Lower leg skin (tissue), 3 donors: ENCODE measurements at regions not wholly inside any gene's neighbourhood (a gene's known extent, or its start where the extent isn't known, plus 50 kb on each side); places are given as distances from the start of the nearest gene placed in this dataset.

ENCODE experiments used
- POLR2A ChIP-seq, 2 donors: fragments of 450-650 bp; IDR thresholded peaks; one replicate each; pipeline ENCODE4 v1.6.1; 2016 to 2017; ENCODE audit warnings: antibody characterized with exemption in 2 of 2, mild to moderate bottlenecking in 1 of 2, moderate library complexity in 1 of 2
- TF ChIP-seq, protein P1 (sequence below), 3 donors: fragments of 450-650 bp; IDR thresholded peaks; one replicate each; pipeline ENCODE4 v1.5.1; 2016; ENCODE audit warnings: antibody characterized with exemption in 3 of 3, mild to moderate bottlenecking in 3 of 3, moderate library complexity in 2 of 3

- TF ChIP-seq, protein P1, sequence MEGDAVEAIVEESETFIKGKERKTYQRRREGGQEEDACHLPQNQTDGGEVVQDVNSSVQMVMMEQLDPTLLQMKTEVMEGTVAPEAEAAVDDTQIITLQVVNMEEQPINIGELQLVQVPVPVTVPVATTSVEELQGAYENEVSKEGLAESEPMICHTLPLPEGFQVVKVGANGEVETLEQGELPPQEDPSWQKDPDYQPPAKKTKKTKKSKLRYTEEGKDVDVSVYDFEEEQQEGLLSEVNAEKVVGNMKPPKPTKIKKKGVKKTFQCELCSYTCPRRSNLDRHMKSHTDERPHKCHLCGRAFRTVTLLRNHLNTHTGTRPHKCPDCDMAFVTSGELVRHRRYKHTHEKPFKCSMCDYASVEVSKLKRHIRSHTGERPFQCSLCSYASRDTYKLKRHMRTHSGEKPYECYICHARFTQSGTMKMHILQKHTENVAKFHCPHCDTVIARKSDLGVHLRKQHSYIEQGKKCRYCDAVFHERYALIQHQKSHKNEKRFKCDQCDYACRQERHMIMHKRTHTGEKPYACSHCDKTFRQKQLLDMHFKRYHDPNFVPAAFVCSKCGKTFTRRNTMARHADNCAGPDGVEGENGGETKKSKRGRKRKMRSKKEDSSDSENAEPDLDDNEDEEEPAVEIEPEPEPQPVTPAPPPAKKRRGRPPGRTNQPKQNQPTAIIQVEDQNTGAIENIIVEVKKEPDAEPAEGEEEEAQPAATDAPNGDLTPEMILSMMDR (IDR thresholded peaks at IDR 0.05) = no peak
- no peak for TF ChIP-seq POLR2A (IDR thresholded peaks at IDR 0.05)
Observed at GRCh38 chr10:9228771-9229170, 1174.3 kb downstream of the GATA3 start.
